ENCODE measurements at regions not wholly inside any gene's neighbourhood (a gene's known extent, or its start where the extent isn't known, plus 50 kb on each side); places are given as distances from the start of the nearest gene placed in this dataset.
"Not testable (repeated sequence)": the region's sequence is repeated elsewhere in the genome, so short reads cannot be mapped to it uniquely, and the experiment has no call there.

DNA sequence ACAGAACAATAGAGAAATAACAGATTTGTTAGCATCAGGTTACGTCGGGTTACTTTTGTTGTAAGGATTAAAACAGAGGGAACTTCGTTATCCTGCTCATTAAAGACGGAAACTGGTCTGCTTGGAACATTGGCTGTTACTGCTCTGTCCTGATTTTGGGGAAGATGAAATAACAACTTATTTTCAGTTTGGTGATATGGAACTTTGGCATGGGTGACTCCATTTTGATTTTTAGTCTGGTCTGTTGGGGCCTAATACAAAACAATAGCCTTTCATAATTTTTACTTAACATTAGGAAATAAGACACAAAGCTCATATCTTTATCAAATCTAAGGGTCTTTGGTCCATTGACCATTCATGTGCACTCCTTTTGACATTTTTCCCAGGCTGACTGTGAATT lies 220.5 kb upstream of the DUSP10 start:
- DNase-seq (ENCODE audit: low spot score) = no peak

DNA sequence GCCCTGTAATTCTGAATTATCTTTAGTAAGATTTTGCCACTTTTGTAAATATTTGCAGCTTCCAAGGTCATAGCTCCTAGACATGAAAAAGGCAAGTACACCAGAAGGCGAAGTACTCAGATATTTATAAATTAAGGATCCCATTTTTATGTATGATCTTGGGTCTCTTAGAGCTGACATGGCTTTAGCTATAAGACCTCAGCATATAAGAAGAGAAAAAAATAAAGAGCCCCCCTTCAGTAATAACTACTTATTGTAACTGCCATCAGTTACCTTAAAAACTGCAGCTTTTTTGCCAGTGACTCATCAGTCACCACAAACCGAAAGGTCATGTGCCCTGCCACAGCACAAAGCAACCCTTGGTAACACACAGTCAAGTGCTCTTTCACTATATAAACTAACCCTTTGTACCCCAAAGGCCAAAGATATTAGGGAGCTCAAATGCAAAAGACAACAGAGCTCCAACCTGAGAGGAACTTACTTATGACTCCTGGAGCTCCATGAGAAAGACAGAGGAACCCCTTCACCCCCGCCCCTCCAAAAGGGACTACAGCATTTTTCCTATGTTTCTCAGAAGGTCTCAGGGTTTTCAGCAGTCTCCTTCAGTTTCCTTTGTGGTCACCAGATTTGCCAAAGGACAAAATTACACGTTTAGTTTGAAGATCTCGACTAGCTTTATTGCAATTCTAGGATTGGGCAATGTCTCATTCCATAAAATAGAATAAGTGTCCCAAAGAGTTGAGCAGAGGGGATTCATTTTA lies 219.8 kb upstream of the DUSP10 start:
- peak; percentile 44 for DNase-seq (ENCODE audit: low spot score)

DNA sequence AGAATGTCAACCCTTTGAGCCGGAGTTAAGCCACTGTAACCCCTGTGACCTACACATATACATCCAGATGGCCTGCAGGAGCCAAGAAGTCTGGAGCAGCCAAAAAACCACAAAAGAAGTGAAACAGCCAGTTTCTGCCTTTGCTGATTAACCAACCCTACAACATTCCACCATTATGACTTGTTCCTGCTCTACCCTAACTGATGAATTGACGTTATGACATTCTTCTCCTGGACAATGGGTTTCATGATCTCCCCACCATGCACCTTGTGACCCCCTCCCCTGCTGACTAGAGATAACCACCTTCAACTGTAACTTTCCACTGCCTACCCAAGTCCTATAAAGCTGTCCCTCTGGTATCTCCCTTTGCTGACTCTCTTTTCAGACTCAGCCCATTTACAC lies 216.3 kb upstream of the DUSP10 start:
- not testable (repeated sequence) for DNase-seq (ENCODE audit: low spot score)

DNA sequence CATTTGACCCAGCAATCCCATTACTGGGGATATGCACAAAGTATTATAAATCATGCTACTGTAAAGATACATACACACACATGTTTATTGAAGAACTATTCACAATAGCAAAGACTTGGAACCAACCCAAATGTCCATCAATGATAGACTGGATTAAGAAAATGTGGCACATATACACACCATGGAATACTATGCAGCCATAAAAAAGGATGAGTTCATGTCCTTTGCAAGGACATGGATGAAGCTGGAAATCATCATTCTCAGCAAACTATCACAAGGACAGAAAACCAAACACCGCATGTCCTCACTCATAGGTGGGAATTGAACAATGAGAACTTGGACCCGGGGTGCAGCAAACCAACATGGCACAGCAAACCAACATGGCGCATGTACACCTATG lies 215.5 kb upstream of the DUSP10 start:
- not testable (repeated sequence) for DNase-seq (ENCODE audit: low spot score)

DNA sequence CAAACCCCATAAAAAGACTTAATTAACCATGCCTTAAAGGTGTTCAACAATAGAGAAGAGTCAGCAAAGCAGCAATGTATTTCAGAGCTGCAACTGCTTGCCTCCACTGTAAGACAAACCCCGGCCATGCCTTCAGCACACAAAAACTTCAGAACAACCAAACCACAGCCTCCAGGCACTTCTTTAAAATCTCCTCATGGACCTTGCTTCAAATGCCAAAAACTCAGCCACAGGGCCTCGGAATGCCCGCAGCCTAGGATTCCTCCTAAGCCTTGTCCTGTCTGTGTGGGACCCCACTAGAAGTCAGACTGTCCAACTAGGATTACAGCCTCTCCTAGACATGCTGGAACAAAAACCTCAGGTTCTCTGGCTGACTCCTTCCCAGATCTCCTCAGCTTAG lies 208.1 kb upstream of the DUSP10 start:
- no peak for DNase-seq (ENCODE audit: low spot score)

DNA sequence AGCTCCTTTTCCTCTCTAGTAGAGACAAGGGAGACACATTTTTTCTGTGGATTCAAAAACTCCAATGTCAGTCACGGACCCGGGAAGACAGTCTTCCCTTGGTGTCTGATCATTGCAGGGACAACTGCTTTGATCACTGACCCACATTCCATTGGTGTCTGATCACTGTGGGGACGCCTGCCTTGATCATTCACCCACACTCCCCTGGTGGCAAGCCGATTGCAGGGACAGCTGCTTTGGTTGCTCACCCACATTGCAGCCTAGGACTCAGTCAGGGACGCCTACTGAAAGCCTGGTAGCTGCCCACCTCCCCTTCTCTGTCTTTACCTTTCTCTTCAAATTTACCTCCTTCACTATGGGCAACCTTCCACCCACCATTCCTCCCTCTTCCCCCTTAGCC lies 206.6 kb upstream of the DUSP10 start:
- no peak for DNase-seq (ENCODE audit: low spot score)

DNA sequence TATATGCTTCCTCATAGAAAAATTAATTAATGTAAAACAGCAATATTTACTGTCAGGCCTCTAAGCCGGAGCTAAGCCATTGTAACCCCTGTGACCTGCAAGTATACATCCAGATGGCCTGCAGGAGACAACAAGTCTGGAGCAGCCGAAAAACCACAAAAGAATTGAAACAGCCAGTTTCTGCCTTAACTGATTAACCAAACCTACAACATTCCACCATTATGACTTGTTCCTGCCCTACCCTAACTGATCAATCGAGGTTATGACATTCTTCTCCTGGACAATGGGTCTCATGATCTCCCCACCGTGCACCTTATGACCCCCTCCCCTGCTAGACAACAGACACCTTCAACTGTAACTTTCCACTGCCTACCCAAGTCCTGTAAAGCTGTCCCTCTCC lies 205.8 kb upstream of the DUSP10 start:
- DNase-seq (ENCODE audit: low spot score) = no peak

DNA sequence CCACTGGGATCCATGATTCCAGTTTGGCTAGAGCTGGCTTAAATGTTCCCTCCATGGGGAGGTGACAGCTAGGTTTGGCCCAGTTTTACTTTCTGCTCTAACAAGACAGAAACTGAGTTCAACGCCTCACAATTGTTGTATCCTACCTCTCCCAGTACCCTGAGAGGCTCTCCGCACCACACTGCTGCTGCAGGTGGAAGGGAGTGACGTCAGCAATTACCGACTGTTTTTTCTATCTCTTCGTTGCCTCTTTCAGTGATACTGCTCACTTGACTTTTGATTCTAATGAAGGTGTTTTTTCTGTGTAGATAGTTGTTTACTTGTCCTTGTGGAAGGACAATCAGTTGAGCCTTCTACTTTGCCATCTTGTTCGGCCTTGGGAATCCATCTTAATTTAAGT lies 204.9 kb upstream of the DUSP10 start:
- DNase-seq (ENCODE audit: low spot score) = no peak

DNA sequence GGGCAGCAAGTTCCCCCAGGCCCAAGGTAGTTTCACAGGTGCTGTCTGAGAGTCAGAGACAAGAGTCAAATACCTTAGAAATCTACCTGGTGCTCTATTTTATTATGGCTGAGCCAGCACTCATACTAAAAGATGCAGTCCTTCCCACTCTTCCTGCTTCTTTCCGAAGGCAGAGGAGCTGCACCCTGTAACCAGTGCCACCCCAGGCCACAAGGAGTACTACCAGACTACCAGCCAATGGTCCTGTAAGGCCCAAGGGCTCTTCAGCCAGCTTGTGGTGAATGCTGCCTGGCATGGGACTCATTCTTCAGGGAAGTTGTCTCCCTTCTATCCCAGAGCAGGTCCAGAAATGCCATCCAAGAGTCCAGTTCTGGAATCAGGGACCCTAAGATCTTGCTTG lies 203.8 kb upstream of the DUSP10 start:
- DNase-seq (ENCODE audit: low spot score) = no peak

DNA sequence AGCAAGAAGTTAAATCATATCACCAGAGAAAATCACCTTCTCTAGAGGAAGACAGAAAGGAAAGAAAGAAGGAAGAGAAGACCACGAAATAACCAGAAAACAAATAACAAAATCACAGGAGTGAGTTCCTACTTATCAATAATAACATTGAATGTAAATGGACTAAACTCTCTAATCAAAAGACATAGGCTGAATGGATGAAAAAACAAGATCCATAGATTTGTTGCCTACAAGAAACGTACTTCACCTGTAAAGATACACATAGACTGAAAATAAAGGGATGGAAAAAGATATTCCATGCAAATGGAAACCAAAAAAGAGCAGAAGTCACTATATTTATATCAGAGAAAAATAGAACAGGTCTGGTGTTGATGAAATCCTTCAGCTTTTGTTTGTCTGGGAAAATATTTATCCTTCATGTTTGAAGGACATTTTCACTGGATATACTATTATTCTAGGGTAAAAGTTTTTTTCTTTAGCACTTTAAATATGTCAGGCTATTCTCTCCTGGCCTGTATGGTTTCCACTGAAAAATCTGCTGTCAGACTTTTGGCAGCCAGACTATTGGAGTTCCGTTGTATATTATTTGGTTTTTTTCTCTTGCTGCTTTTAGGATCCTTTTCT lies 202.5 kb upstream of the DUSP10 start:
- no peak for DNase-seq (ENCODE audit: low spot score)

DNA sequence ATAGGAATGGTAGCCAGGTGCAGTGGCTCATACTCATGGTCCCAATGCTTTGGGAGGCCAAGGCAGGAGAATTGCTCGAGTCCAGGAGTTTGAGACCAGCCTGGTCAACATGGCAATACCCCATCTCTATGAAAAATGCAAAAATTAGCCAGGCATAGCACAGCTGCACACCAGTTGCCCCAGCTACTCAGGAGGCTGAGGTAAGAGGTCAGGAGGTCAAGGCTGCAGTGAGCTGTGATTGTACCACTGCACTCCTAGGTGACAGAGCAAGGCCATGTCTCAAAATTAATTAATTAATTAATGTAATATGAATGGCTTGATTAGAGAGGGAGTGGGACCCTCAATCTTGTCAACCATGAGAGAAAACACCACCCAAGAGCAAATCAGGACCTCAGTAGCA lies 198.7 kb upstream of the DUSP10 start:
- DNase-seq (ENCODE audit: low spot score) = no peak

DNA sequence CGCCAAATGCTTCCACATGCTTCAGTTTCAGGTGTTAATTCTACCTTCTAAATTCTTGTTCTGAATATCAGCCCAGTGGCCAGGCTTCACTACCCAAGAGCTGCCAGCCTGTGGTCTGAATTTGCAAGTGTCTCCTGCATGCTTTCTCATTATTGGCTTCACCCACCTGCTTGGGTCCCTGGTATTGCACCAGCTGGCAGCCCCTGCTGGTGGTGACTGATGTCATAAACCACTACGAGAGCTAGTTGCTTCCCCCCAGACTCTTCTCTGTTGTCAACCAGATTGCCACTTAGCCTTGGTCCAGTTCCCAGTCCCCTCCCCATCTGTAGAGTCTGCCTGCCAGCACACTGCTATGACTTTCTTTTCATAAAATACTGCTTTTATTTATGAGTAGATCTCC lies 197.7 kb upstream of the DUSP10 start:
- DNase-seq (ENCODE audit: low spot score) = no peak

DNA sequence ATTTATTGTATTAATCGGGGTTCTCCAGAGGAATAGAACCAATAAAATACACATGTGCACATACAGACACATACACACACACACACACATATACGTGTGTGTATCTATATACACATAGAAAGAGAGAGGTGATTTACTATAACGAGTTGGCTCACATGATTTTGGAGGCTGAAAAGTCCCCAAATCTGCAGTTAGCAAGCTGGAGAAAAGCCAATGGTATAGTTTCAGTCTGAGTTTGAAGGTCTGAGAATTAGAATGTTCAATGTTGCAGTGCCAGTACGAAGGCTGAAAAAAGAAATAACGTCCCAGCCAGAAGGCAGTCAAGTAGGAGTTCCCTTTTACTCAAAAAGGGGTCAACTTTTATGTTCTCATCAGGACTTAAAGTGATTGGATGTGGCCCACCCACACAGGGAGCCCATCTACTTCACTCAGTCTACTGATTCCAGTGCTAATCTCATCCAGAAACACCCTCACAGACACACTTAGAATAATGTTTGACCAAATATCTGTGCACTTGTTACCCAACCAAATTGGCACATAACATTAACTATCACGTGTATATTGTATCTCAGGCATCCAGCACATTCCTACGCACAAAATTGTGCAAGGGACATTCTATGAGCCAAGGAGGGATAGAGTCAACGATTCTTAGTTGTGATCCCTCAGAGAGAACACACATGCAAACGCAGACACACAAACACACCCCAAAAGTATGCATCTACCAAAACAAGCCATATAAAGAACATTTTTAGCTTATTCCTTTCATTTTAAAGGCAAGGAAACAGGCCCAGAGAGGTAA lies 195.5 kb upstream of the DUSP10 start:
- DNase-seq (ENCODE audit: low spot score) = no peak

DNA sequence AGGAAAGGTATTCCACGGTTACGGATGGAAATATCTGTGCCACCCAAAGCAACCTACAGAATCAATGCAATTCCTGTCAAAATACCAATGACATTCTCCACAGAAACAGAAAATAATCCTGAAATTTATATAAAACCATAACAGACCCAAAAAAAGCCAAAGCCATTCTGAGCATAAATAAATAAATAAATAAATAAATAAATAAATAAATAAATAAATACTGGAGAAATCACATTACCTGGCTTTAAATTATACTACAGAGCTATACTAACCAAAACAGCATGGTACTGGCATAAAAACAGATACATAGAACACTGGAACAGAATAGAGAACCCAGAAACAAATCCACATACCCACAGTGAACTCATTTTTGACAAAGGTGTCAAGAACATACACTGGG lies 191.9 kb upstream of the DUSP10 start:
- no peak for DNase-seq (ENCODE audit: low spot score)

DNA sequence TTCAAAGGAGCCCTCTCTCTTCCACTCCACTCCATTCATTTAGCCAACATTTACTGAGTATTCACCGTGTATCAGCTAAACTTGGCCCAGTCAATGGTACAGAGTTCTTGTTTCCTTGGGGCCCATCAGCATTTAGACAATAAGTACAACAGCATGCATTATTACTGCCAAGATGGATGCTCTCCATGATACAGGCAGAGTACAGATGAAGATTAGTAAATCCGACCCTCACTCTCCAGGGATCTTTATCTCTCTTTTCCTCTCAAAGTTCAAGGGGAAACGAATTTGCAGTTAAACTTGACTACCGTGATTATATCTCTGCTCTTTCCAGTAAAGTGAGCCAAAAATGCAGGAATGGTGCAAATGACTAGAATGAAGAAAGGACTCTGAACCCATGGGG lies 184.6 kb upstream of the DUSP10 start:
- DNase-seq (ENCODE audit: low spot score) = no peak

DNA sequence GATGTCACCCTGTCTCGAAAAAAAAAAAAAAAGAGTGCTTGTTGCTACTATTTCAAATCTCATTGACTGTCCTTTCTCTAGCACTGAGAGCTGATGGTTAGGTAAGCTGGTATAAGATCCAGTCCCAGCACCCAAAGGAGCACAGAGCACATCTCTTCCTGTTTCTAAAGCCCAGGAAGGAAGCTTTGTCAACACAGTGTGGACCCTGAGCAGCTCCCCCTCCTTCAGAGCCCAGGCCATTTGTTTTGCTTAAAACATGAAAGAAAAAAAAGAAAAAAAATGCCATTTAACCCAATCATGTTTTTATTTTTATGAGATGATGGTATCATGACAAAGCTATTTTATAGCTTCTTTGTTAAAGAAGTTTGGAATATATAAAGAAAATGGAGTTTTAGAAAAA lies 184.1 kb upstream of the DUSP10 start:
- no peak for DNase-seq (ENCODE audit: low spot score)

DNA sequence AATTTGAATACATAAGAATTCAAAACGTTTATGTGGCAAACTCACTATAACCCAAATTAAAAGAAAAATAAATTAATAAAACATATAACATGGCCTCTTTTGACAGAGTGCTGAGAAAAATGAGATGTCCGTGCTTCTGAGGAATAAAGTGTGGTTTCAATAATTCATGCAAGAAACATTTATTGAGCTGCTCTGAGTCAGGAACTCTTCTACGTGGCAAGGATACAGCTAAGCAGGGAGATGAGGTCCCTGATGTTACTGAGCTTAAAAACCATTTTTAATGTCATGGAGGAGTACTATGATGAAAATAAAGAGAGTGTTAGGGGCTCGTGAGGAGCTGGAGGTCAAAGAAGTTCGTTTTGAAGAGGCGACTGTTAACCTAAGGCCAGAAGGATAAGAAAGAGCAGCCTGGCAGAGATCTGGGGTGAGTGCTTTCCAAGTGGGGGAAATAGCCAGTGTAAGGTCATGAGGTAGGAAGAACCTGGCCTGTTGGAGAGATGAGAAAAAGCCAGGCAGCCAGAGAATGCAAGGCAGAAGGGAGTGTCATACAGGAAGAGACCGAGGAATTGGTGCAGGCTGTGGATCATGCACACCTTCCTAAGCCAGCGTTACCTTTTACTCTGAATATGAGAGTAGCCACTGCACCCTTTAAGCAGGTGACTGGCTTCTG lies 182.2 kb upstream of the DUSP10 start:
- no peak for DNase-seq (ENCODE audit: low spot score)

DNA sequence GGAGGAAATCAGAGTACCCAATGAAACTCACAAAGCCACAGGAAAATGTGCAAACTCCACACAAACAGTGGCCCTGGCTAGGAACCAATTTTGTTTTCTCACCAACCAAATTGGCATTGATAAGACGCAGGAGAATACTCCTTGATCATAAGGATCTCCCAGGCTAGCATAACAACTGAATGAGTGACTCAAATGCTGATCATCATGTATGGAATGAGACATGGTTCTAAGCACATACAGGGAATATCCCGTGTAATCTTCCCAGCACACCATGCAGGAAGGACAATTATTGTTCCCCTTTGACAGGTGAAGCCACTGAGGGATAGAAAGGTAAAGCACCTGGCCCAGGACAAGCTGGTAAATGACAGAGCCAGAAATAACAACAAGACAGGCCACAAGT lies 180.0 kb upstream of the DUSP10 start:
- DNase-seq (ENCODE audit: low spot score) = no peak

DNA sequence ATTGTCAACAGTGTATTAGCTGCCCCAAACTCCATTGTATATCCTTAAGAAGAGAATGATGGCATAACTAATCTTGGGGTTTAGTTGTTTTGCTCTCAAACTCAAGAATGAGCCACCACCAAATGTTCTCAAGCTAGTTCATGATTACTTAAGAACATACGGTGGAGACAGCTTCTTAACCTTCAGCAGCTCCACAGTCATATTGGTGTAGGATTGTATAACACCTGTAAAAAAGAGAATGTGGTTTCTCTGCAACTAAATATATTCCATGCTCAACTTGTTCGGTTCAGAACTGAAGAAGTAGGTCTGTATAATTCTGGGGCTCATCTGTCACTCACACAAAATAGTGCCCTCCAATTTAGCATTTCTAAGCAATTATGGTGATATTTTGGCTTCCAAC lies 177.9 kb upstream of the DUSP10 start:
- DNase-seq (ENCODE audit: low spot score) = no peak

DNA sequence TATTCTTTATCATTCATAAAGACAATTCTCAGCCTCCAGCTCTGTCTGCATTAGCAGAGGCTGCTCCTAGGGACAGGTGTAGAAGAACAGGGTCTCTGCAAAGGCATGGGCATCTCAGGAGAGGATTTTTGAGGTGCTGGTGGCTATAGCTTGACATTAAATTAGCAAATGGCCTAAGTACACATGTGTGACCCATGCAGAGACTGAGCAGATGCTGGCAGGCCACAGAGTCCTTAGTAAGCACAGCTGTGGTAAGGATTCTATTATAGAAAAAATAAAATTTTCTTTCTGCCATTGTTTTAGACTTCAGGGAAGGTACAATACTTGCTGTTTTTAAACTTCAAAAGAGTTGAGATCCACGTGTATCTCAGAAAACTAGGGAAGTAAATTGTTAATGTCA lies 177.5 kb upstream of the DUSP10 start:
- DNase-seq (ENCODE audit: low spot score) = no peak

DNA sequence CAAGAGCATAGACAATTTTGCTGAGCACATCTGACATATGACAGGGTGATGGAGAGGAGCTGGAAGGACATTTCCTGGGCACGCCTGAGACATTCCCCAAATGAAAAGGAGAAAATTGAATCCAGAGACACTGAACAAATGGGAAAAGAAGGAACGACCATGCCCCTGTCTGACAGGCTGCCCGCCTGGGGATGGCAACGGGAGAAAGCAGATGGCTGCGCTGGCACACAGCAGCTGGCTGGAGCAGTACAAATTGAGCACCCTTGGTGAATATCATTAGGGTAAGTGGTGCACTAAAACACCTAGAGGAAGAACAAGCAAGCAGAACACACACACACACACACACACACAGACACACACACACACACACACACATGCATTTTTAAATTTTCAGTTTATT lies 174.3 kb upstream of the DUSP10 start:
- no peak for DNase-seq (ENCODE audit: low spot score)

DNA sequence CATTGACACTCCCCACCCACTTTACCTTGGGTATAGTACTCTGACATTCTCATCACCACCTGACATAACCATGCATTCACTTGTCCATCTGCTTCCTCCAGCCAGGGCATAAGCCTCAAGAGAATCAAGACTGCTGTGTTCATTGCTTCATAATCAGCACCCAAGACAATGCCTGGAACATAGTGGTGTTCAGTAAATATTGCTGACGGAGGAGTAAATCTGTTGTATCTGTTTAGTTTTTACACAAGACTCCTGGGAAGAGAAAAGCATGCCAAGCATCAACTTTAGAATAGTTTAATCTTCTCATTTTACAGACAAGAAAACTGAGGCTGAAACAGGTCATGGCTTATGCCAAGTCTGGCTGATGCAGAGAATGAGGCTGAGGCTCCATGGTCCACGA lies 173.9 kb upstream of the DUSP10 start:
- no peak for DNase-seq (ENCODE audit: low spot score)
